Right lobe of liver (tissue), 4 donors: ENCODE measurements at regions not wholly inside any gene's neighbourhood (a gene's known extent, or its start where the extent isn't known, plus 50 kb on each side); places are given as distances from the start of the nearest gene placed in this dataset.

ENCODE experiments used
- POLR2A ChIP-seq: fragments of 450-650 bp; IDR thresholded peaks from one replicate; pipeline ENCODE4 v1.6.1; 2017; ENCODE audit warnings: antibody characterized with exemption, mild to moderate bottlenecking
- TF ChIP-seq, protein P1 (sequence below), 4 donors: fragments of 200-600 bp in 3 of 4; fragments of 450-650 bp in 1 of 4; IDR thresholded peaks; one replicate each; pipeline versions ENCODE4 v1.5.1 to v1.8.0; 2016 to 2022; ENCODE audit warnings: antibody characterized with exemption in 4 of 4, mild to moderate bottlenecking in 2 of 4
- donor health status: DM: no; HTN: no; CAD: no.
- donor health status: DM: no; HTN: no; CAD: no.
- donor health status: DM: no; HTN: yes; CAD: no.

DNA sequence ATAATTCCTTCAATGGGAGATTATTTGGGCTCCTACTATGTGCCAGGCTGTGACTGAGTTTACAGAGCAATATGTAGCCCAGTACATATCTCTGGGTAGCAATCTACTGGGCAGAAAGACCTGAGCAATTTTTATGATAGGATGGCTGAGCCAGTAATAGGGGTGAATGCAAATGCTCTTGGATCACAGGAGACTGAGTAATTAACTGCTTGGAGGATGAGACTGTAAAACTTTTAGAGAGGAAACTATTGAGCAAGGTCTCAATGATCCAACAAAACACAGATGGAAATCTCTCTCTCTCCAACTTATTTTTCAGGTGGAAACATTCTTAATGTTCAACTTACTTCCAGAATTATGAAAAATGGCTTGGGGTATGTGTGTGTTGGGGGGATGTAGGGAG is 402.2 kb downstream of the AEBP2 start:
- no peak for TF ChIP-seq POLR2A
- TF ChIP-seq, protein P1, sequence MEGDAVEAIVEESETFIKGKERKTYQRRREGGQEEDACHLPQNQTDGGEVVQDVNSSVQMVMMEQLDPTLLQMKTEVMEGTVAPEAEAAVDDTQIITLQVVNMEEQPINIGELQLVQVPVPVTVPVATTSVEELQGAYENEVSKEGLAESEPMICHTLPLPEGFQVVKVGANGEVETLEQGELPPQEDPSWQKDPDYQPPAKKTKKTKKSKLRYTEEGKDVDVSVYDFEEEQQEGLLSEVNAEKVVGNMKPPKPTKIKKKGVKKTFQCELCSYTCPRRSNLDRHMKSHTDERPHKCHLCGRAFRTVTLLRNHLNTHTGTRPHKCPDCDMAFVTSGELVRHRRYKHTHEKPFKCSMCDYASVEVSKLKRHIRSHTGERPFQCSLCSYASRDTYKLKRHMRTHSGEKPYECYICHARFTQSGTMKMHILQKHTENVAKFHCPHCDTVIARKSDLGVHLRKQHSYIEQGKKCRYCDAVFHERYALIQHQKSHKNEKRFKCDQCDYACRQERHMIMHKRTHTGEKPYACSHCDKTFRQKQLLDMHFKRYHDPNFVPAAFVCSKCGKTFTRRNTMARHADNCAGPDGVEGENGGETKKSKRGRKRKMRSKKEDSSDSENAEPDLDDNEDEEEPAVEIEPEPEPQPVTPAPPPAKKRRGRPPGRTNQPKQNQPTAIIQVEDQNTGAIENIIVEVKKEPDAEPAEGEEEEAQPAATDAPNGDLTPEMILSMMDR (IDR thresholded peaks at IDR 0.05): no peak
